Type B pancreatic cell (in vitro differentiated cells): ENCODE measurements at regions not wholly inside any gene's neighbourhood (a gene's known extent, or its start where the extent isn't known, plus 50 kb on each side); places are given as distances from the start of the nearest gene placed in this dataset.

Experiments
- DNase-seq: peaks from one replicate; pipeline ENCODE4 v3.0.0; 2021; ENCODE audit warnings: mixed read lengths; ENCODE audit not compliant: unreplicated experiment; ENCODE audit errors: extremely low spot score
- H3K27ac Mint-ChIP-seq: 2 replicates; pipeline ENCODE4 v1.8.0; 2021; ENCODE audit warnings: mild to moderate bottlenecking, mixed read lengths
- H3K27me3 Mint-ChIP-seq: 2 replicates; pipeline ENCODE4 v1.8.0; 2021; ENCODE audit warnings: mixed read lengths
- H3K36me3 Mint-ChIP-seq: 2 replicates; pipeline ENCODE4 v1.8.0; 2021; ENCODE audit warnings: mixed read lengths
- H3K4me1 Mint-ChIP-seq: one replicate; pipeline ENCODE4 v1.8.0; 2021; ENCODE audit warnings: mixed read lengths; ENCODE audit not compliant: unreplicated experiment
- H3K4me3 Mint-ChIP-seq: 2 replicates; pipeline ENCODE4 v1.8.0; 2021; ENCODE audit warnings: mild to moderate bottlenecking, mixed read lengths
- H3K9me3 Mint-ChIP-seq: 2 replicates; pipeline ENCODE4 v1.8.0; 2021; ENCODE audit warnings: mixed read lengths
- CTCF ChIP-seq: fragments of 200-600 bp; sonication (generic); conservative IDR thresholded peaks from 2 replicates; pipeline ENCODE4 v1.5.0; 2021; ENCODE audit warnings: antibody characterized with exemption, mild to moderate bottlenecking

DNA sequence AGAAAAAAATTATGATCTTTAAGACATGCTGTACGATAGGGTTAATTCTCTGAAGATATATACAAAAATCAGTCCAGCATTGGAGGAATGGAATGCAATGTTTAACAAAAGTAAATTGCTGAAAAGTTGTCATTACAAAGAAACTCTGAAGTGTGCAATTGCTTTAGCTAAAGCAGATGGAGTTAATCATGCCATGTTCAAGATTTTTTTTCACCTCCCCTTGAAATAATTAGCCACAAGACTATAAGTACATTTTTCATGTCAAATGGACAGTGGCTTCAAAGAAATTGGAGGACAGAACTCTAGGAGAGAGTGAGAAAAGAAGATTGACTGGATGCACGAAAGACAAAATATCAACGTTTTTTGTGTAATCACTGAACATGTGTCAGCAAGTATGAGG is 63.1 kb upstream of the MEOX2 start:
- Mint-ChIP-seq H3K27me3 (no peaks in the 10 kb centered on the region), H3K9me3 (no peaks in the 10 kb centered on the region), H3K36me3 (no peaks in the 10 kb centered on the region), H3K4me3 (no peak overlapping the region), H3K4me1 (peaks cover 12% of the 10 kb centered on the region), H3K27ac (no peak overlapping the region)
- DNase-seq: no peak
- no peak for TF ChIP-seq CTCF

DNA sequence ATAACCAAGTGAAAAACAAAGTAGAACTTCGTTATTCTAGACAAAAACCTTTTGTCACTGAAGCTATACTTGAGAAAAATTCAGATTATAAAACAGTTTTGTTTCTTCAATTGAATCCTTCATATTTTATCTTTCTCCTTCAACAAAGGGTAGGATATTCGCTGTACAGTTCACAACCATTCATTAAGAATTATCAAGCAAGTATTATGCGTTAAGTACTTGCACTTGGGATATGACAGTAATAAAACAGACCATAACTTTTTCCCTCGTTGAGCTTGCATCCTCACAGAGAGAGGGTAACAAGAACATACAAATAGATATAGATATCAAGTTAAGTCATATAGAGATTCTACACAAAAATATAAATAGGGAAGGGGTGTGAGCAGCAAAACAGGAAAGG is 61.2 kb upstream of the MEOX2 start:
- no peaks in the 10 kb centered on the region for H3K27me3 Mint-ChIP-seq
- H3K27ac Mint-ChIP-seq: no peak overlapping the region
- no peak for TF ChIP-seq CTCF
- peaks cover 12% of the 10 kb centered on the region for H3K4me1 Mint-ChIP-seq
- DNase-seq: no peak
- no peaks in the 10 kb centered on the region for H3K9me3 Mint-ChIP-seq
- no peak overlapping the region for H3K4me3 Mint-ChIP-seq
- no peaks in the 10 kb centered on the region for H3K36me3 Mint-ChIP-seq

DNA sequence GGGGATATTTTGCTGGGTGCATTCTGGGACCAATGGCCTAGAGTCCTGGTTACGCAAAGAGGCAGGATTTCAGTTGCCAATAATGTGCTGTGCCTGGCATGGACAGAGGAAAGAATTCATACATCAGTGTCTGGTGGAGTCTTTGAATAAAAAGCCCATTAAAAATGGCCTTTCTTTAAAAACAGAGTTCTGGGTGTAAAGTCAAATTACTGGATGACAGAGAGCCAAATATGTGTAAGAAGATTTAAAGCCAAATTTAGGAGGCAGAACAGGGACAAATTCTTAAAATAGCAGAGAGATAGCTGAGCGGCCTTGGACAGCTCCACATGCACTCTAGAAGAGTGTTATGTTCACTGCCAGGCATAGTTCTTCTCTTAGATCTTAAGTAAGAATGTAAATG is 60.8 kb upstream of the MEOX2 start:
- DNase-seq: no peak
- Mint-ChIP-seq H3K9me3 (no peaks in the 10 kb centered on the region), H3K27me3 (no peaks in the 10 kb centered on the region), H3K27ac (no peak overlapping the region), H3K4me1 (peaks cover 12% of the 10 kb centered on the region), H3K36me3 (no peaks in the 10 kb centered on the region), H3K4me3 (no peak overlapping the region)
- no peak for TF ChIP-seq CTCF

- H3K9me3 Mint-ChIP-seq: no peaks in the 10 kb centered on the region
- H3K27ac Mint-ChIP-seq: no peak overlapping the region
- no peaks in the 10 kb centered on the region for H3K36me3 Mint-ChIP-seq
- no peak for TF ChIP-seq CTCF
- no peaks in the 10 kb centered on the region for H3K27me3 Mint-ChIP-seq
- H3K4me3 Mint-ChIP-seq: no peak overlapping the region
- no peak for DNase-seq
- H3K4me1 Mint-ChIP-seq: peaks cover 4% of the 10 kb centered on the region
Observed at GRCh38 chr7:15743926-15744480, 57.5 kb upstream of the MEOX2 start.

GRCh38 chr7:15737601-15738000 is 51.1 kb upstream of the MEOX2 start:
- Mint-ChIP-seq H3K4me1 (no peaks in the 10 kb centered on the region), H3K27ac (no peak overlapping the region), H3K27me3 (no peaks in the 10 kb centered on the region), H3K4me3 (no peak overlapping the region), H3K9me3 (no peaks in the 10 kb centered on the region), H3K36me3 (no peaks in the 10 kb centered on the region)
- TF ChIP-seq CTCF: no peak
- DNase-seq: no peak
